Testis (tissue), 2 donors: ENCODE measurements at regions not wholly inside any gene's neighbourhood (a gene's known extent, or its start where the extent isn't known, plus 50 kb on each side); places are given as distances from the start of the nearest gene placed in this dataset.
"Not testable (repeated sequence)": the region's sequence is repeated elsewhere in the genome, so short reads cannot be mapped to it uniquely, and the experiment has no call there.

Source experiments
- DNase-seq: peaks from one replicate; pipeline ENCODE4 v3.0.0-alpha.2; 2019
- H3K27ac ChIP-seq, 2 donors: fragments of 200-600 bp; sonication (generic); one replicate each; pipeline ENCODE4 v1.5.1; 2019
- H3K27me3 ChIP-seq: fragments of 200-600 bp; sonication (generic); one replicate; pipeline ENCODE4 v1.5.1; 2019
- H3K36me3 ChIP-seq: fragments of 200-600 bp; sonication (generic); one replicate; pipeline ENCODE4 v1.5.1; 2017; ENCODE audit warnings: low read depth; ENCODE audit errors: missing control alignments
- H3K4me1 ChIP-seq: fragments of 200-600 bp; sonication (generic); one replicate; pipeline ENCODE4 v1.5.1; 2019
- H3K4me3 ChIP-seq, 2 donors: fragments of 200-600 bp; sonication (generic); one replicate each; pipeline ENCODE4 v1.5.1; 2017 to 2019
- H3K9me3 ChIP-seq: fragments of 200-600 bp; sonication (generic); one replicate; pipeline ENCODE4 v1.5.1; 2017
- CTCF ChIP-seq, 3 experiments: fragments of 450-650 bp in 2 of 3; fragments of 200-600 bp in 1 of 3; sonication (generic) in 1 of 3; IDR thresholded peaks; one replicate each; pipeline ENCODE4 v1.5.1; 2016 to 2019; ENCODE audit warnings: antibody characterized with exemption in 3 of 3, mild to moderate bottlenecking in 2 of 3, moderate library complexity in 1 of 3
- POLR2A ChIP-seq: fragments of 450-650 bp; IDR thresholded peaks from one replicate; pipeline ENCODE4 v1.6.1; 2017; ENCODE audit warnings: antibody characterized with exemption, mild to moderate bottlenecking, moderate library complexity
- WGBS, 2 donors: methylation state at CpG; one replicate each; pipeline ENCODE4 v1.1.5; 2018; 5-methylcytosine and 5-hydroxymethylcytosine counted together
- intact Hi-C: fragments of 100-400 bp; cut with DNase I; formaldehyde crosslinking; loops from one replicate; pipeline ENCODE4 v1.15.1; 2023; ENCODE audit warnings: low total_unique reads

DNA sequence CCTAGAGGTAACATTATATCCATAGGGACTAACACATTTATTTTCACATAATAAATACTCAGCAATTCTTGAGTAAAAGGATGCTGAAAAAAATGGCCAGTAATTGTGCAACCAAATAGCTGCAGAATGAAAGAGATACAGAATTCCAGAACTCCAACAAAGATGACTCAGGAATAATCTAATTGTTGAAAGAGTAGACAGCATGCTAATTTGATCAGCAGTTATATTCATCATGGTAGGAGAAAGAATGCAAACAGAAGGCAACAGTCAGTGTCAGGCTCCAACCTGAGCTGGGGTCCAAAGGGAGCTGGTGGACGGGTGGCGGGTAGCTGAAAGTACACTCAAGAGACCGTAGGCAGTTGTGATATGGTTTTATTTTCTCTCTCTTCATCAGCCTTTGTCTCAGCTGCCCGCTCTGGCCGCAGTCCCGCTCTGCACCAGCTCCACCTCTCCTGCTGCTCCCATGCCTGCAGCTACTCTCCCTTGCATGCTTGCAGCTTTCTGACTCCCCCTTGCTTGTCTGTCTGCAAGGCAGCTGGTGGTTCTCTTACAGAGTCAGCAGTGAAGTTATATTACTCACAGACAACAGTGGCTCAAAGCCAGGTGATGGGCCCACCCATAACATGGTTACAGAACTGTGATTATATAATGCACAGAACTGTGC, 1150.1 kb downstream of the STIM2 start:
- H3K9me3 ChIP-seq, result no peaks in the 10 kb centered on the region
- H3K4me3 ChIP-seq, result no peak overlapping the region
- DNase-seq, result no peak
- WGBS, 2 donors, result 87 to 89% methylated on average over 6 of the region's 6 CpGs
- H3K27me3 ChIP-seq, result no peaks in the 10 kb centered on the region
- intact Hi-C loops, result no loop called here
- no peak overlapping the region for H3K27ac ChIP-seq
- TF ChIP-seq CTCF (IDR thresholded peaks at IDR 0.05) (no peak), POLR2A (no peak)
- H3K36me3 ChIP-seq, result no peaks in the 10 kb centered on the region
- no peaks in the 10 kb centered on the region for H3K4me1 ChIP-seq

DNA sequence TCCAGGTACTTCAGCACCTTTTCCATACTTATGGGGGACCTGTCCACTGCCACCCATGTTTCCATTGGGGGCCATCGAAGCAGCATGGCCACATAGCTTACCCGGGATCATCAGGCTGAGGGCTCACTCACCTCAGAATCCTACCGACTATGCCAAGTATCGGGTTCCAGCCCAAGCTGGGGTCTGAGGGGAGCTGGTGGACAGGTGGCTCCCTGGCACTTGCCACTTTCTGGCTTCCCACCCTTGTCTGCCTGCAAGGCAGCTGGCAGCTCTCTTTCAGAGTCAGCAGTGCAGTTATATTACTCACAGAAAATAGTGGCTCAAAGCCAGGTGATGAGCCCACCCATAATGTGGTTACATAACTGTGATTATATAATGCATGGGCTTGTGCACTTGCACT, 1153.8 kb downstream of the STIM2 start:
- Histone ChIP-seq H3K27me3 (no peaks in the 10 kb centered on the region), H3K4me3 (no peak overlapping the region), H3K27ac (no peak overlapping the region), H3K4me1 (no peaks in the 10 kb centered on the region), H3K36me3 (no peaks in the 10 kb centered on the region), H3K9me3 (no peaks in the 10 kb centered on the region)
- intact Hi-C loops, result no loop called here
- no peak for DNase-seq
- no peak for TF ChIP-seq CTCF (IDR thresholded peaks at IDR 0.05)
- no peak for TF ChIP-seq POLR2A
- 98% methylated on average over 4 of the region's 4 CpGs; no CpG with 5 or more reads in 1 of the 2 donors for WGBS, 2 donors

- Histone ChIP-seq H3K4me3 (no peak overlapping the region), H3K27ac (no peak overlapping the region), H3K36me3 (no peaks in the 10 kb centered on the region), H3K4me1 (no peaks in the 10 kb centered on the region), H3K27me3 (no peaks in the 10 kb centered on the region), H3K9me3 (no peaks in the 10 kb centered on the region)
- WGBS, 2 donors, result 51 to 94% methylated on average over 2 of the region's 2 CpGs
- intact Hi-C loops, result no loop called here
- DNase-seq, result no peak
- no peak for TF ChIP-seq POLR2A
- TF ChIP-seq CTCF (IDR thresholded peaks at IDR 0.05), result no peak
These were observed 1155.4 kb downstream of the STIM2 start for GRCh38 chr4:28015996-28016395.

- H3K4me3 ChIP-seq, DNase-seq, H3K36me3 ChIP-seq, H3K4me1 ChIP-seq, H3K27me3 ChIP-seq, intact Hi-C loops, H3K9me3 ChIP-seq, H3K27ac ChIP-seq: not testable (repeated sequence)
- WGBS, 2 donors, result 77% methylated on average over 6 of the region's 6 CpGs
These were observed 1177.6 kb downstream of the STIM2 start for GRCh38 chr4:28038253-28038652.

DNA sequence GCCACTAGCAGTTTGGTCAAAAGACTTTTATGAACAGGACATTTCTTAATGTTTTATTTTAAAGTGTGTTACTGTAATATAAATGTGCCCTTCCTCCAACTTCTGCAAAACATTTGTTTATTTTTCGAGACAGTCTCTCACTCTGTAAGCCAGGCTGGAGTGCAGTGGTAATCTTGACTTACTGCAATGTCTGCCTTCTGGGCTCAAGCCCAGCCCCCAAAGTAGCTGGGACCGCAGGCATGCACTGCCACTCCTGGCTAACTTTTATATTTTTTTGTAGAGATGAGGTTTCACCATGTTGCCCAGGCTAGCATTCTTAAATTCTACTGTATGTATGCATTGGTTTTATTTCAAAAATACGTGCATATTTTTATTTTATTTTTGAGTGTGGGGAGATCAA, 1201.9 kb downstream of the STIM2 start:
- Histone ChIP-seq H3K36me3 (no peaks in the 10 kb centered on the region), H3K4me1 (no peaks in the 10 kb centered on the region), H3K27me3 (no peaks in the 10 kb centered on the region), H3K9me3 (no peaks in the 10 kb centered on the region), H3K27ac (no peak overlapping the region), H3K4me3 (no peak overlapping the region)
- TF ChIP-seq POLR2A (no peak), CTCF (IDR thresholded peaks at IDR 0.05) (no peak)
- WGBS, 2 donors, result 76 to 82% methylated on average over 3 of the region's 3 CpGs
- no peak for DNase-seq
- intact Hi-C loops, result no loop called here
